WTC11 (cell line): ENCODE measurements at regions not wholly inside any gene's neighbourhood (a gene's known extent, or its start where the extent isn't known, plus 50 kb on each side); places are given as distances from the start of the nearest gene placed in this dataset.

ENCODE experiments used
- ATAC-seq: fragments of 200-7000 bp; cut with Tn5 transposase; 2 replicates; pipeline ENCODE4 v1.10.0; 2021; ENCODE audit warnings: mild to moderate bottlenecking, moderate library complexity
- CTCF ChIA-PET: fragments of 300-600 bp; sonication (Branson Sonifier 250); formaldehyde crosslinking; loops from one replicate; lab custom pipeline; 2021; ENCODE audit warnings: antibody characterized with exemption; lab: Charles Lee
- POLR2A ChIA-PET: fragments of 350-600 bp; sonication (Branson Sonifier 250); formaldehyde crosslinking; loops from one replicate; lab custom pipeline; 2021; ENCODE audit warnings: antibody characterized with exemption; lab: Charles Lee
- DNase-seq: peaks from one replicate; pipeline ENCODE4 v3.0.0; 2021; ENCODE audit warnings: low spot score
- H3K27ac Mint-ChIP-seq: 2 replicates; pipeline ENCODE4 v1.8.0; 2021; ENCODE audit warnings: mixed read lengths
- H3K27me3 Mint-ChIP-seq: 2 replicates; pipeline ENCODE4 v1.8.0; 2021; ENCODE audit warnings: low read depth, mild to moderate bottlenecking, moderate library complexity, mixed read lengths
- H3K36me3 Mint-ChIP-seq: 2 replicates; pipeline ENCODE4 v1.8.0; 2021; ENCODE audit warnings: mixed read lengths
- H3K4me1 Mint-ChIP-seq: 2 replicates; pipeline ENCODE4 v1.8.0; 2022; ENCODE audit warnings: mixed read lengths
- H3K4me3 Mint-ChIP-seq: 2 replicates; pipeline ENCODE4 v1.8.0; 2021; ENCODE audit warnings: mild to moderate bottlenecking, moderate library complexity, mixed read lengths
- H3K9me3 Mint-ChIP-seq: 2 replicates; pipeline ENCODE4 v1.8.0; 2021; ENCODE audit warnings: mixed read lengths
- PRDM15 ChIP-seq: sonication (generic); formaldehyde crosslinking; IDR thresholded peaks from 2 replicates; pipeline ENCODE4 v1.8.0; 2022; ENCODE audit warnings: missing genetic modification reagents
- ZNF263 ChIP-seq: sonication (generic); formaldehyde crosslinking; IDR thresholded peaks from 2 replicates; pipeline ENCODE4 v1.8.1; 2022; ENCODE audit warnings: low read depth, mild to moderate bottlenecking, moderate library complexity, missing genetic modification reagents

GRCh38 chr16:54336631-54337204 is 50.1 kb upstream of the IRX3 start:
- peaks cover 90% of the 10 kb centered on the region for H3K27me3 Mint-ChIP-seq
- POLR2A ChIA-PET = no interaction called here
- 0 out of 2 replicates have a peak, but pooled peaks cover 3% of the 10 kb centered on the region for H3K9me3 Mint-ChIP-seq
- H3K27ac Mint-ChIP-seq = no peak overlapping the region
- ATAC-seq = no peak
- DNase-seq = no peak
- TF ChIP-seq PRDM15 (CRISPR knock-in tag) (no peak), ZNF263 (CRISPR knock-in tag) (peak; percentile 75)
- H3K36me3 Mint-ChIP-seq = no peaks in the 10 kb centered on the region
- H3K4me3 Mint-ChIP-seq = no peak overlapping the region
- H3K4me1 Mint-ChIP-seq = peaks cover 50% of the 10 kb centered on the region
- CTCF ChIA-PET = no interaction called here
